ENCODE measurements at regions not wholly inside any gene's neighbourhood (a gene's known extent, or its start where the extent isn't known, plus 50 kb on each side); places are given as distances from the start of the nearest gene placed in this dataset.

DNA sequence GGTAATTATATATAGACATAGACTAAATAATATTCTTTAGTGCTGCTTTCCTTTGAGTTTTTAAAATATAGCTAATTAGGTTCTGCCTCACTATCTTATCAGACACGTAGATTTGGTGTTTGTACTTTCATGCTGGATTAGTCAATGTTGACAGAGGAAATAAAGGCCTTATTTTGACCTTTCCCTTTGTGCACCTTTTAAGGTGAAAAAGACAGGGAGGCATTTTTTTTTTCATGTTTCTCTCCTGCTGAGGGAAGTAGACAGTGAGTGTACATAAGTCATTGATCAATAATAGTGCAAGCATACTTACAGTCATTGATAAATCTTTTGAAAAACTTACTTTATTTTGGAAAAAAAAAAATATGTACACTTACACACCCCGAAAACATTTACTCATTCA is 467.8 kb downstream of the GRXCR1 start:
- Histone ChIP-seq H3K36me3 (ENCODE audit: control insufficient read depth in 2 of 2, insufficient read depth in 1 of 2, low read length in 2 of 2) (no peaks in the 10 kb centered on the region), H3K4me3 (ENCODE audit: low read depth, low read length) (no peak overlapping the region), H3K27ac (ENCODE audit: extremely low read depth, low read depth, low read length) (no peak overlapping the region), H3K4me1 (ENCODE audit: control insufficient read depth, insufficient read depth, low read length) (no peaks in the 10 kb centered on the region), H3K9me3 (ENCODE audit: control insufficient read depth, insufficient read depth, low read depth, low read length) (no peaks in the 10 kb centered on the region)
- TF ChIP-seq ZNF292 (tag by site-specific recombination; IDR thresholded peaks at IDR 0.05; ENCODE audit: borderline replicate concordance, low read depth) = no peak
- no peak for TF ChIP-seq ZXDB (tag by site-specific recombination; IDR thresholded peaks at IDR 0.05)
- TF ChIP-seq, protein P1, sequence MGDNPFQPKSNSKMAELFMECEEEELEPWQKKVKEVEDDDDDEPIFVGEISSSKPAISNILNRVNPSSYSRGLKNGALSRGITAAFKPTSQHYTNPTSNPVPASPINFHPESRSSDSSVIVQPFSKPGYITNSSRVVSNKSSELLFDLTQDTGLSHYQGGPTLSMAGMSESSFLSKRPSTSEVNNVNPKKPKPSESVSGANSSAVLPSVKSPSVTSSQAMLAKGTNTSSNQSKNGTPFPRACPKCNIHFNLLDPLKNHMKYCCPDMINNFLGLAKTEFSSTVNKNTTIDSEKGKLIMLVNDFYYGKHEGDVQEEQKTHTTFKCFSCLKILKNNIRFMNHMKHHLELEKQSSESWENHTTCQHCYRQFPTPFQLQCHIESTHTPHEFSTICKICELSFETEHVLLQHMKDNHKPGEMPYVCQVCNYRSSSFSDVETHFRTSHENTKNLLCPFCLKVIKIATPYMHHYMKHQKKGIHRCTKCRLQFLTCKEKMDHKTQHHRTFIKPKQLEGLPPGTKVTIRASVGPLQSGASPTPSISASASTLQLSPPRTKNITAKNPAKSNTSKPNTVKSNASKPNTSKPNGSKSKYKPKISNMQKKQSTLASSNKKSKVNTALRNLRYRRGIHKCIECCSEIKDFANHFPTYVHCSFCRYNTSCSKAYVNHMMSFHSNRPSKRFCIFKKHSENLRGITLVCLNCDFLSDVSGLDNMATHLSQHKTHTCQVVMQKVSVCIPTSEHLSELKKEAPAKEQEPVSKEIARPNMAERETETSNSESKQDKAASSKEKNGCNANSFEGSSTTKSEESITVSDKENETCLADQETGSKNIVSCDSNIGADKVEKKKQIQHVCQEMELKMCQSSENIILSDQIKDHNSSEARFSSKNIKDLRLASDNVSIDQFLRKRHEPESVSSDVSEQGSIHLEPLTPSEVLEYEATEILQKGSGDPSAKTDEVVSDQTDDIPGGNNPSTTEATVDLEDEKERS (tag by site-specific recombination; IDR thresholded peaks at IDR 0.05) = no peak
- TF ChIP-seq, protein P2, sequence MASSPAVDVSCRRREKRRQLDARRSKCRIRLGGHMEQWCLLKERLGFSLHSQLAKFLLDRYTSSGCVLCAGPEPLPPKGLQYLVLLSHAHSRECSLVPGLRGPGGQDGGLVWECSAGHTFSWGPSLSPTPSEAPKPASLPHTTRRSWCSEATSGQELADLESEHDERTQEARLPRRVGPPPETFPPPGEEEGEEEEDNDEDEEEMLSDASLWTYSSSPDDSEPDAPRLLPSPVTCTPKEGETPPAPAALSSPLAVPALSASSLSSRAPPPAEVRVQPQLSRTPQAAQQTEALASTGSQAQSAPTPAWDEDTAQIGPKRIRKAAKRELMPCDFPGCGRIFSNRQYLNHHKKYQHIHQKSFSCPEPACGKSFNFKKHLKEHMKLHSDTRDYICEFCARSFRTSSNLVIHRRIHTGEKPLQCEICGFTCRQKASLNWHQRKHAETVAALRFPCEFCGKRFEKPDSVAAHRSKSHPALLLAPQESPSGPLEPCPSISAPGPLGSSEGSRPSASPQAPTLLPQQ (tag by site-specific recombination; IDR thresholded peaks at IDR 0.05) = no peak
- no peak for TF ChIP-seq ZNF214 (tag by site-specific recombination; IDR thresholded peaks at IDR 0.05; ENCODE audit: borderline replicate concordance)
- TF ChIP-seq ZNF24 (tag by site-specific recombination; IDR thresholded peaks at IDR 0.05) = no peak
- no peak for TF ChIP-seq ZNF530 (tag by site-specific recombination; IDR thresholded peaks at IDR 0.05; ENCODE audit: low read depth)
- TF ChIP-seq SP3 (tag by site-specific recombination; IDR thresholded peaks at IDR 0.05) = no peak
- TF ChIP-seq, protein P3, sequence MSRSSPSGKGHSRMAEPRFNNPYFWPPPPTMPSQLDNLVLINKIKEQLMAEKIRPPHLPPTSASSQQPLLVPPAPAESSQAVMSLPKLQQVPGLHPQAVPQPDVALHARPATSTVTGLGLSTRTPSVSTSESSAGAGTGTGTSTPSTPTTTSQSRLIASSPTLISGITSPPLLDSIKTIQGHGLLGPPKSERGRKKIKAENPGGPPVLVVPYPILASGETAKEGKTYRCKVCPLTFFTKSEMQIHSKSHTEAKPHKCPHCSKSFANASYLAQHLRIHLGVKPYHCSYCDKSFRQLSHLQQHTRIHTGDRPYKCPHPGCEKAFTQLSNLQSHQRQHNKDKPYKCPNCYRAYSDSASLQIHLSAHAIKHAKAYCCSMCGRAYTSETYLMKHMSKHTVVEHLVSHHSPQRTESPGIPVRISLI (tag by site-specific recombination; IDR thresholded peaks at IDR 0.05) = no peak
- no peak for TF ChIP-seq ZNF16 (tag by site-specific recombination; IDR thresholded peaks at IDR 0.05; ENCODE audit: low read depth)
- TF ChIP-seq, protein P4, sequence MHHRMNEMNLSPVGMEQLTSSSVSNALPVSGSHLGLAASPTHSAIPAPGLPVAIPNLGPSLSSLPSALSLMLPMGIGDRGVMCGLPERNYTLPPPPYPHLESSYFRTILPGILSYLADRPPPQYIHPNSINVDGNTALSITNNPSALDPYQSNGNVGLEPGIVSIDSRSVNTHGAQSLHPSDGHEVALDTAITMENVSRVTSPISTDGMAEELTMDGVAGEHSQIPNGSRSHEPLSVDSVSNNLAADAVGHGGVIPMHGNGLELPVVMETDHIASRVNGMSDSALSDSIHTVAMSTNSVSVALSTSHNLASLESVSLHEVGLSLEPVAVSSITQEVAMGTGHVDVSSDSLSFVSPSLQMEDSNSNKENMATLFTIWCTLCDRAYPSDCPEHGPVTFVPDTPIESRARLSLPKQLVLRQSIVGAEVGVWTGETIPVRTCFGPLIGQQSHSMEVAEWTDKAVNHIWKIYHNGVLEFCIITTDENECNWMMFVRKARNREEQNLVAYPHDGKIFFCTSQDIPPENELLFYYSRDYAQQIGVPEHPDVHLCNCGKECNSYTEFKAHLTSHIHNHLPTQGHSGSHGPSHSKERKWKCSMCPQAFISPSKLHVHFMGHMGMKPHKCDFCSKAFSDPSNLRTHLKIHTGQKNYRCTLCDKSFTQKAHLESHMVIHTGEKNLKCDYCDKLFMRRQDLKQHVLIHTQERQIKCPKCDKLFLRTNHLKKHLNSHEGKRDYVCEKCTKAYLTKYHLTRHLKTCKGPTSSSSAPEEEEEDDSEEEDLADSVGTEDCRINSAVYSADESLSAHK (tag by site-specific recombination; IDR thresholded peaks at IDR 0.05) = no peak
- TF ChIP-seq, protein P5, sequence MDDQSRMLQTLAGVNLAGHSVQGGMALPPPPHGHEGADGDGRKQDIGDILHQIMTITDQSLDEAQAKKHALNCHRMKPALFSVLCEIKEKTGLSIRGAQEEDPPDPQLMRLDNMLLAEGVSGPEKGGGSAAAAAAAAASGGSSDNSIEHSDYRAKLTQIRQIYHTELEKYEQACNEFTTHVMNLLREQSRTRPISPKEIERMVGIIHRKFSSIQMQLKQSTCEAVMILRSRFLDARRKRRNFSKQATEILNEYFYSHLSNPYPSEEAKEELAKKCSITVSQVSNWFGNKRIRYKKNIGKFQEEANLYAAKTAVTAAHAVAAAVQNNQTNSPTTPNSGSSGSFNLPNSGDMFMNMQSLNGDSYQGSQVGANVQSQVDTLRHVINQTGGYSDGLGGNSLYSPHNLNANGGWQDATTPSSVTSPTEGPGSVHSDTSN (CRISPR knock-in tag; IDR thresholded peaks at IDR 0.05) = no peak
- no peak for TF ChIP-seq HOXA7 (CRISPR knock-in tag; IDR thresholded peaks at IDR 0.05; ENCODE audit: borderline replicate concordance)
- TF ChIP-seq MEIS1 (CRISPR knock-in tag; IDR thresholded peaks at IDR 0.05; ENCODE audit: borderline replicate concordance) = no peak
- TF ChIP-seq, protein P6, sequence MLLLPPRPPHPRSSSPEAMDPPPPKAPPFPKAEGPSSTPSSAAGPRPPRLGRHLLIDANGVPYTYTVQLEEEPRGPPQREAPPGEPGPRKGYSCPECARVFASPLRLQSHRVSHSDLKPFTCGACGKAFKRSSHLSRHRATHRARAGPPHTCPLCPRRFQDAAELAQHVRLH (tag by site-specific recombination; IDR thresholded peaks at IDR 0.05) = no peak
- TF ChIP-seq, protein P7, sequence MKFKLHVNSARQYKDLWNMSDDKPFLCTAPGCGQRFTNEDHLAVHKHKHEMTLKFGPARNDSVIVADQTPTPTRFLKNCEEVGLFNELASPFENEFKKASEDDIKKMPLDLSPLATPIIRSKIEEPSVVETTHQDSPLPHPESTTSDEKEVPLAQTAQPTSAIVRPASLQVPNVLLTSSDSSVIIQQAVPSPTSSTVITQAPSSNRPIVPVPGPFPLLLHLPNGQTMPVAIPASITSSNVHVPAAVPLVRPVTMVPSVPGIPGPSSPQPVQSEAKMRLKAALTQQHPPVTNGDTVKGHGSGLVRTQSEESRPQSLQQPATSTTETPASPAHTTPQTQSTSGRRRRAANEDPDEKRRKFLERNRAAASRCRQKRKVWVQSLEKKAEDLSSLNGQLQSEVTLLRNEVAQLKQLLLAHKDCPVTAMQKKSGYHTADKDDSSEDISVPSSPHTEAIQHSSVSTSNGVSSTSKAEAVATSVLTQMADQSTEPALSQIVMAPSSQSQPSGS (tag by site-specific recombination; IDR thresholded peaks at IDR 0.05; ENCODE audit: low read depth) = no peak
- TF ChIP-seq ZNF302 (tag by site-specific recombination; IDR thresholded peaks at IDR 0.05; ENCODE audit: low read depth) = no peak
- no peak for TF ChIP-seq ZNF10 (tag by site-specific recombination; IDR thresholded peaks at IDR 0.05)
- no peak for TF ChIP-seq ZBTB8A (tag by site-specific recombination; IDR thresholded peaks at IDR 0.05)
- CTCF ChIA-PET = no interaction called here
- POLR2A ChIA-PET = no interaction called here
